Hematopoietic multipotent progenitor cell treated with erythropoietin and hydrocortisone succinate and interleukin-3 and kit ligand, for 8 days (in vitro differentiated cells): ENCODE measurements at regions not wholly inside any gene's neighbourhood (a gene's known extent, or its start where the extent isn't known, plus 50 kb on each side); places are given as distances from the start of the nearest gene placed in this dataset.
A peak's percentile ranks its signal among the peaks of the same experiment; 100 is the strongest.
"Not testable (repeated sequence)": the region's sequence is repeated elsewhere in the genome, so short reads cannot be mapped to it uniquely, and the experiment has no call there.

Experiments used
- DNase-seq: peaks from one replicate; pipeline ENCODE4 v3.0.0-alpha.2; 2015

- not testable (repeated sequence) for DNase-seq
Measured at GRCh38 chr10:77740396-77740795, 102.8 kb upstream of the KCNMA1 start.

- no peak for DNase-seq
Measured at GRCh38 chr10:77738496-77739158, 101.0 kb upstream of the KCNMA1 start.

GRCh38 chr10:77737608-77738007, 100.0 kb upstream of the KCNMA1 start:
- DNase-seq = no peak

GRCh38 chr10:77735136-77735535, 97.5 kb upstream of the KCNMA1 start:
- not testable (repeated sequence) for DNase-seq

- no peak for DNase-seq
Measured at GRCh38 chr10:77732213-77733003, 94.8 kb upstream of the KCNMA1 start.

GRCh38 chr10:77727481-77727880, 89.9 kb upstream of the KCNMA1 start:
- no peak for DNase-seq

GRCh38 chr10:77726732-77727131, 89.1 kb upstream of the KCNMA1 start:
- no peak for DNase-seq

- no peak for DNase-seq
Measured at GRCh38 chr10:77726301-77726700, 88.7 kb upstream of the KCNMA1 start.

GRCh38 chr10:77724820-77725219, 87.2 kb upstream of the KCNMA1 start:
- no peak for DNase-seq

- DNase-seq = no peak
Measured at GRCh38 chr10:77723376-77723775, 85.8 kb upstream of the KCNMA1 start.

- DNase-seq = not testable (repeated sequence)
Measured at GRCh38 chr10:77722956-77723355, 85.3 kb upstream of the KCNMA1 start.

- DNase-seq = no peak
Measured at GRCh38 chr10:77721815-77722214, 84.2 kb upstream of the KCNMA1 start.

GRCh38 chr10:77718957-77719356, 81.3 kb upstream of the KCNMA1 start:
- no peak for DNase-seq

GRCh38 chr10:77718312-77718711, 80.7 kb upstream of the KCNMA1 start:
- not testable (repeated sequence) for DNase-seq

- DNase-seq = no peak
Measured at GRCh38 chr10:77717336-77717735, 79.7 kb upstream of the KCNMA1 start.

GRCh38 chr10:77716458-77717317, 79.1 kb upstream of the KCNMA1 start:
- DNase-seq = no peak

GRCh38 chr10:77715536-77715935, 77.9 kb upstream of the KCNMA1 start:
- no peak for DNase-seq

- DNase-seq = no peak
Measured at GRCh38 chr10:77715088-77715487, 77.5 kb upstream of the KCNMA1 start.

- DNase-seq = no peak
Measured at GRCh38 chr10:77713521-77714280, 76.1 kb upstream of the KCNMA1 start.

GRCh38 chr10:77712207-77712606, 74.6 kb upstream of the KCNMA1 start:
- DNase-seq = no peak

- no peak for DNase-seq
Measured at GRCh38 chr10:77711683-77712049, 74.1 kb upstream of the KCNMA1 start.

- peak; percentile 41 for DNase-seq
Measured at GRCh38 chr10:77710759-77711682, 73.4 kb upstream of the KCNMA1 start.
